Keratinocyte (primary cell): ENCODE measurements at regions not wholly inside any gene's neighbourhood (a gene's known extent, or its start where the extent isn't known, plus 50 kb on each side); places are given as distances from the start of the nearest gene placed in this dataset.

Source experiments
- CTCF ChIP-seq, 3 experiments: IDR thresholded peaks in 1 of 3; conservative IDR thresholded peaks in 1 of 3; optimal IDR thresholded peaks in 1 of 3; 2 replicates in 2 of 3; 3 replicates in 1 of 3; pipeline versions ENCODE3 to v1.5.1; 2011; ENCODE audit warnings: low read length in 3 of 3, mild to moderate bottlenecking in 3 of 3, moderate library complexity in 2 of 3, control low read depth in 1 of 3, inconsistent platforms in 1 of 3; ENCODE audit not compliant: insufficient read depth in 2 of 3; ENCODE audit errors: extremely low read depth in 1 of 3
- EZH2 ChIP-seq: IDR thresholded peaks from one replicate; pipeline ENCODE4 v1.6.1; 2012; ENCODE audit warnings: inconsistent platforms, mild to moderate bottlenecking, low read length, moderate library complexity

GRCh38 chr6:144477396-144477795 lies 192.3 kb downstream of the UTRN start:
- no peak for TF ChIP-seq CTCF (optimal IDR thresholded peaks at IDR 0.05 in 1 of 3, IDR thresholded peaks at IDR 0.05 in 1 of 3, conservative IDR thresholded peaks at IDR 0.05 in 1 of 3; ENCODE audit: extremely low read depth in 1 of 3, insufficient read depth in 2 of 3, low read length in 3 of 3)
- TF ChIP-seq EZH2: no peak
